PC-3 (cell line): ENCODE measurements at regions not wholly inside any gene's neighbourhood (a gene's known extent, or its start where the extent isn't known, plus 50 kb on each side); places are given as distances from the start of the nearest gene placed in this dataset.

Experiments used
- ATAC-seq: fragments of 200-7000 bp; cut with Tn5 transposase; 2 replicates; pipeline ENCODE4 v1.9.1; 2020; ENCODE audit warnings: mild to moderate bottlenecking, moderate library complexity
- BruUV-seq: library from RNA; stranded (reverse); fragments of 400-500 nt; replicated peaks from 2 replicates; lab custom pipeline; 2021; lab: Mats Ljungman, UMichigan
- CTCF ChIA-PET: fragments of 300-600 bp; sonication (Branson Sonifier 250); formaldehyde crosslinking; loops from one replicate; lab custom pipeline; 2022; ENCODE audit warnings: antibody characterized with exemption; lab: Charles Lee
- POLR2A ChIA-PET: fragments of 300-600 bp; sonication (Branson Sonifier 250); formaldehyde crosslinking; loops from one replicate; lab custom pipeline; 2022; ENCODE audit warnings: antibody characterized with exemption; ENCODE audit not compliant: unreplicated experiment; lab: Charles Lee
- DNase-seq: peaks from one replicate; pipeline ENCODE4 v3.0.0-alpha.2; 2015
- H2AFZ ChIP-seq: fragments of 300-600 bp; sonication (generic); 2 replicates; pipeline ENCODE4 v1.6.0; 2016; ENCODE audit warnings: antibody characterized with exemption, low read length
- H3F3A ChIP-seq: fragments of 300-600 bp; sonication (generic); one replicate; pipeline ENCODE4 v1.6.0; 2017; ENCODE audit warnings: antibody characterized with exemption, low read length, control low read depth, mild to moderate bottlenecking; ENCODE audit not compliant: unreplicated experiment
- H3K27ac ChIP-seq: fragments of 300-600 bp; sonication (generic); 2 replicates; pipeline ENCODE4 v1.5.1; 2016; ENCODE audit warnings: mild to moderate bottlenecking, low read length
- H3K27me3 ChIP-seq: fragments of 300-600 bp; sonication (generic); 2 replicates; pipeline ENCODE4 v1.6.1; 2016; ENCODE audit warnings: low read length, mixed read lengths
- H3K36me3 ChIP-seq: fragments of 300-600 bp; sonication (generic); 2 replicates; pipeline ENCODE4 v1.6.1; 2016; ENCODE audit warnings: low read depth, mixed run types, low read length, mixed read lengths
- H3K4me1 ChIP-seq: fragments of 300-600 bp; sonication (generic); 2 replicates; pipeline ENCODE4 v1.5.1; 2016; ENCODE audit warnings: low read length; ENCODE audit not compliant: insufficient read depth
- H3K4me2 ChIP-seq: fragments of 300-600 bp; sonication (generic); 2 replicates; pipeline ENCODE4 v1.6.0; 2016; ENCODE audit warnings: low read length
- H3K4me3 ChIP-seq: fragments of 300-600 bp; sonication (generic); 2 replicates; pipeline ENCODE4 v1.5.1; 2016; ENCODE audit warnings: mild to moderate bottlenecking, low read length, mixed read lengths
- H3K79me2 ChIP-seq: fragments of 300-600 bp; sonication (generic); 2 replicates; pipeline ENCODE4 v1.6.1; 2017; ENCODE audit warnings: low read length, mixed read lengths
- H3K9ac ChIP-seq: fragments of 300-600 bp; sonication (generic); 2 replicates; pipeline ENCODE4 v1.6.0; 2016; ENCODE audit warnings: mild to moderate bottlenecking, low read length
- H3K9me2 ChIP-seq: fragments of 300-600 bp; sonication (generic); replicated peaks from 2 replicates; pipeline ENCODE4 v1.6.1; 2016; ENCODE audit warnings: mixed run types, low read length, mixed read lengths
- H3K9me3 ChIP-seq: fragments of 300-600 bp; sonication (generic); 2 replicates; pipeline ENCODE4 v1.6.1; 2016; ENCODE audit warnings: low read length, mixed read lengths
- H4K20me1 ChIP-seq: fragments of 300-600 bp; sonication (generic); 2 replicates; pipeline ENCODE4 v1.6.1; 2016; ENCODE audit warnings: low read length, mixed read lengths
- CTCF ChIP-seq: fragments of 300-600 bp; sonication (generic); conservative IDR thresholded peaks from 2 replicates; pipeline ENCODE4 v1.5.1; 2017; ENCODE audit warnings: antibody characterized with exemption, low read depth, mild to moderate bottlenecking, low read length
- EZH2 ChIP-seq: fragments of 300-600 bp; sonication (generic); IDR thresholded peaks from one replicate; pipeline ENCODE4 v1.6.1; 2017; ENCODE audit warnings: antibody characterized with exemption, mild to moderate bottlenecking, low read length; ENCODE audit not compliant: unreplicated experiment
- EZH2phosphoT487 ChIP-seq: fragments of 300-600 bp; sonication (generic); IDR thresholded peaks from 2 replicates; pipeline ENCODE4 v1.6.1; 2018; ENCODE audit warnings: mild to moderate bottlenecking, antibody characterized with exemption, low read length, borderline replicate concordance
- intact Hi-C: fragments of 100-400 bp; cut with micrococcal nuclease; formaldehyde crosslinking; loops from 2 replicates; pipeline ENCODE4 v1.9.0; 2023

- H3K9ac ChIP-seq: no peak overlapping the region
- intact Hi-C loops: loop anchor here (1.0 to 2.0 kb wide), 4 partner anchors 37 to 219 kb away; no protein-coding TSS in a partner anchor
Observed at GRCh38 chr3:168248383-168249204, 152.9 kb upstream of the GOLIM4 start.

GRCh38 chr3:168241156-168241555, 145.4 kb upstream of the GOLIM4 start:
- H3K4me3 ChIP-seq: no peak overlapping the region
- TF ChIP-seq EZH2 (no peak), EZH2phosphoT487 (no peak), CTCF (no peak)
- H3K9me2 ChIP-seq: no peaks in the 10 kb centered on the region
- no TSS peak for BruUV-seq
- H3K4me1 ChIP-seq: no peaks in the 10 kb centered on the region
- no peaks in the 10 kb centered on the region for H3K9me3 ChIP-seq
- no peaks in the 10 kb centered on the region for H3K36me3 ChIP-seq
- CTCF ChIA-PET: interaction anchor here (0.7 kb wide), 1 partner anchor 304 kb away, joined by 7 read pairs; no protein-coding TSS in a partner anchor
- no peaks in the 10 kb centered on the region for H3K79me2 ChIP-seq
- H4K20me1 ChIP-seq: no peaks in the 10 kb centered on the region
- no peak overlapping the region for H3K4me2 ChIP-seq
- POLR2A ChIA-PET: no interaction called here
- H3K9ac ChIP-seq: no peak overlapping the region
- no peaks in the 10 kb centered on the region for H3F3A ChIP-seq
- intact Hi-C loops: no loop called here
- DNase-seq (no peak), ATAC-seq (no peak)
- H2AFZ ChIP-seq: no peak overlapping the region
- H3K27me3 ChIP-seq: peaks cover 16% of the 10 kb centered on the region; the same call in 1 of the 2 replicates
- H3K27ac ChIP-seq: no peak overlapping the region

More at GRCh38 chr3:168248383-168249204, 152.9 kb upstream of the GOLIM4 start:
- Histone ChIP-seq H3K27ac (no peak overlapping the region), H3K36me3 (no peaks in the 10 kb centered on the region), H3K9me2 (no peaks in the 10 kb centered on the region), H3K9me3 (no peaks in the 10 kb centered on the region), H3K4me3 (peak overlapping the region; percentile 66), H4K20me1 (0 out of 2 replicates have a peak, but pooled peaks cover 3% of the 10 kb centered on the region), H3K27me3 (peaks cover 10% of the 10 kb centered on the region; the same call in 1 of the 2 replicates), H3K4me2 (peak overlapping the region; percentile 88), H2AFZ (peak overlapping the region; percentile 94), H3K79me2 (no peaks in the 10 kb centered on the region), H3K4me1 (peaks cover 11% of the 10 kb centered on the region; the same call in 1 of the 2 replicates), H3F3A (no peaks in the 10 kb centered on the region)
- peak; percentile 65 for DNase-seq
- ATAC-seq: peak; percentile 59
- ChIA-PET CTCF (interaction anchor here (0.6 kb wide), 1 partner anchor 375 kb away, joined by 3 read pairs; no protein-coding TSS in a partner anchor), POLR2A (interaction anchor here (0.5 kb wide), 2 partner anchors 195 to 215 kb away, joined by 3 read pairs; no protein-coding TSS in a partner anchor)
- no peak for TF ChIP-seq EZH2
- TF ChIP-seq EZH2phosphoT487: no peak
- no peak for TF ChIP-seq CTCF
- TSS peak; percentile 33 for BruUV-seq
